ENCODE measurements at regions not wholly inside any gene's neighbourhood (a gene's known extent, or its start where the extent isn't known, plus 50 kb on each side); places are given as distances from the start of the nearest gene placed in this dataset.

GRCh38 chr5:166695326-166695725 is 1596.1 kb upstream of the WWC1 start:
- no peak overlapping the region for H3K4me3 ChIP-seq (replicated peaks; ENCODE audit: low read depth, low read length)
- TF ChIP-seq CTCF (IDR thresholded peaks at IDR 0.05; ENCODE audit: low read depth, low read length, missing control alignments): no peak
- DNase-seq (ENCODE audit: extremely low read depth, low read depth): no peak

- DNase-seq (ENCODE audit: extremely low read depth, low read depth): no peak
- no peak overlapping the region for H3K4me3 ChIP-seq (replicated peaks; ENCODE audit: low read depth, low read length)
- no peak for TF ChIP-seq CTCF (IDR thresholded peaks at IDR 0.05; ENCODE audit: low read depth, low read length, missing control alignments)
These were observed 1583.2 kb upstream of the WWC1 start for GRCh38 chr5:166708291-166708690.

- DNase-seq (ENCODE audit: extremely low read depth, low read depth): no peak
- no peak for TF ChIP-seq CTCF (IDR thresholded peaks at IDR 0.05; ENCODE audit: low read depth, low read length, missing control alignments)
- H3K4me3 ChIP-seq (replicated peaks; ENCODE audit: low read depth, low read length): no peak overlapping the region
These were observed 1581.8 kb upstream of the WWC1 start for GRCh38 chr5:166709691-166710090.

- no peak overlapping the region for H3K4me3 ChIP-seq (replicated peaks; ENCODE audit: low read depth, low read length)
- TF ChIP-seq CTCF (IDR thresholded peaks at IDR 0.05; ENCODE audit: low read depth, low read length, missing control alignments): no peak
- no peak for DNase-seq (ENCODE audit: extremely low read depth, low read depth)
These were observed 1581.2 kb upstream of the WWC1 start for GRCh38 chr5:166710271-166710670.

GRCh38 chr5:166712447-166713185 is 1578.8 kb upstream of the WWC1 start:
- no peak for DNase-seq (ENCODE audit: extremely low read depth, low read depth)
- no peak for TF ChIP-seq CTCF (IDR thresholded peaks at IDR 0.05; ENCODE audit: low read depth, low read length, missing control alignments)
- H3K4me3 ChIP-seq (replicated peaks; ENCODE audit: low read depth, low read length): no peak overlapping the region

- no peak overlapping the region for H3K4me3 ChIP-seq (replicated peaks; ENCODE audit: low read depth, low read length)
- DNase-seq (ENCODE audit: extremely low read depth, low read depth): no peak
- no peak for TF ChIP-seq CTCF (IDR thresholded peaks at IDR 0.05; ENCODE audit: low read depth, low read length, missing control alignments)
These were observed 1578.2 kb upstream of the WWC1 start for GRCh38 chr5:166713295-166713694.
